ENCODE measurements at regions not wholly inside any gene's neighbourhood (a gene's known extent, or its start where the extent isn't known, plus 50 kb on each side); places are given as distances from the start of the nearest gene placed in this dataset.

GRCh38 chr13:84777316-84777715 lies 895.0 kb upstream of the SLITRK1 start:
- TF ChIP-seq CTCF (conservative IDR thresholded peaks at IDR 0.05; ENCODE audit: low read depth, low read length) = no peak
- no peak for TF ChIP-seq ELK1 (IDR thresholded peaks at IDR 0.05; ENCODE audit: borderline replicate concordance, low read depth, low read length)
- no peak for TF ChIP-seq CEBPB (IDR thresholded peaks at IDR 0.05; ENCODE audit: low read depth, low read length)
- TF ChIP-seq POLR2A (IDR thresholded peaks at IDR 0.05; ENCODE audit: low read depth, low read length) = no peak
- TF ChIP-seq RAD21 (IDR thresholded peaks at IDR 0.05; ENCODE audit: low read length) = no peak
- no peak for TF ChIP-seq RCOR1 (IDR thresholded peaks at IDR 0.05; ENCODE audit: insufficient replicate concordance, low read length)

Measured in IMR-90 (cell line).